Breast epithelium (tissue), 4 donors: ENCODE measurements at regions not wholly inside any gene's neighbourhood (a gene's known extent, or its start where the extent isn't known, plus 50 kb on each side); places are given as distances from the start of the nearest gene placed in this dataset.

Experiments used
- DNase-seq, 2 donors: peaks; one replicate each; pipeline ENCODE4 v3.0.0-alpha.2; 2019; ENCODE audit warnings: low spot score in 2 of 2
- H3K27ac ChIP-seq, 2 donors: fragments of 200-600 bp; sonication (generic) in 1 of 2; one replicate each; pipeline ENCODE4 v1.5.1; 2016 to 2019; ENCODE audit warnings: mild to moderate bottlenecking in 1 of 2
- H3K27me3 ChIP-seq, 2 donors: fragments of 200-600 bp; sonication (generic) in 1 of 2; one replicate each; pipeline versions ENCODE4 v1.5.1 to v1.6.0; 2017 to 2019; ENCODE audit warnings: control low read depth in 1 of 2, mild to moderate bottlenecking in 1 of 2
- H3K36me3 ChIP-seq: fragments of 200-600 bp; one replicate; pipeline ENCODE4 v1.5.1; 2019
- H3K4me1 ChIP-seq, 2 donors: fragments of 200-600 bp; sonication (generic); one replicate each; pipeline ENCODE4 v1.5.1; 2016 to 2019; ENCODE audit warnings: control low read depth in 1 of 2
- H3K4me3 ChIP-seq, 3 donors: fragments of 200-600 bp; sonication (generic); 1 replicate in 2 of 3; 2 replicates in 1 of 3; pipeline ENCODE4 v1.5.1; 2016 to 2019; ENCODE audit warnings: mild to moderate bottlenecking in 3 of 3, moderate library complexity in 2 of 3
- H3K9me3 ChIP-seq, 2 donors: fragments of 200-600 bp; sonication (generic) in 1 of 2; one replicate each; pipeline ENCODE4 v1.5.1; 2016 to 2019; ENCODE audit warnings: control low read depth in 1 of 2
- POLR2A ChIP-seq: fragments of 450-650 bp; IDR thresholded peaks from one replicate; pipeline ENCODE4 v1.6.1; 2016; ENCODE audit warnings: antibody characterized with exemption, mild to moderate bottlenecking, moderate library complexity
- POLR2AphosphoS5 ChIP-seq, 3 donors: sonication (generic); formaldehyde crosslinking; IDR thresholded peaks; one replicate each; pipeline ENCODE4 v1.6.1; 2017; ENCODE audit warnings: antibody characterized with exemption in 3 of 3
- intact Hi-C: fragments of 100-400 bp; cut with DNase I; formaldehyde crosslinking; loops from one replicate; pipeline ENCODE4 v1.15.1; 2023; ENCODE audit warnings: low total_unique reads
- TF ChIP-seq, protein P1 (sequence below), 3 donors: fragments of 450-650 bp; IDR thresholded peaks; one replicate each; pipeline ENCODE4 v1.5.1; 2016 to 2017; ENCODE audit warnings: antibody characterized with exemption in 3 of 3, mild to moderate bottlenecking in 3 of 3, moderate library complexity in 3 of 3

DNA sequence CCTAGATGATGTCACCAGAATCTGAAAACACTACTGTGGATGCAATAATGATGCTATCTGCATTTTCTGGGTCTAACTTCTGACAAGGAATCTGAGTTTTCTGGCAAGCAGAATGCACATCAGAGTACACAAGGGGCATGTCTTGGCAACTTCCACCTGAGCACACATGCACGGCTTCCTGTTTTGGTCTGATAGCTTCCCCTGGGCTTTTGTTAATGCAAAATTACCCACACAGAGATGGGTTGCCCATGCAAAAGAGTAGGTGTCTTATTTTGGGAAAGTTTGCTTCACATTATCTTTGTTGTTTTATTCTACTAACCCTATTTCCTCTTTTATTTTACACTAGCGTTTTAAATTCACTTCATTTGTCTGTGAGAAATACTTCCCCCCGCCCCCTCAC, 74.2 kb upstream of the SATB1 start:
- Histone ChIP-seq H3K27ac (no peak overlapping the region), H3K27me3 (no peaks in the 10 kb centered on the region), H3K4me1 (no peaks in the 10 kb centered on the region), H3K36me3 (no peaks in the 10 kb centered on the region), H3K9me3 (no peaks in the 10 kb centered on the region), H3K4me3 (no peak overlapping the region)
- intact Hi-C loops = no loop called here
- TF ChIP-seq, protein P1, sequence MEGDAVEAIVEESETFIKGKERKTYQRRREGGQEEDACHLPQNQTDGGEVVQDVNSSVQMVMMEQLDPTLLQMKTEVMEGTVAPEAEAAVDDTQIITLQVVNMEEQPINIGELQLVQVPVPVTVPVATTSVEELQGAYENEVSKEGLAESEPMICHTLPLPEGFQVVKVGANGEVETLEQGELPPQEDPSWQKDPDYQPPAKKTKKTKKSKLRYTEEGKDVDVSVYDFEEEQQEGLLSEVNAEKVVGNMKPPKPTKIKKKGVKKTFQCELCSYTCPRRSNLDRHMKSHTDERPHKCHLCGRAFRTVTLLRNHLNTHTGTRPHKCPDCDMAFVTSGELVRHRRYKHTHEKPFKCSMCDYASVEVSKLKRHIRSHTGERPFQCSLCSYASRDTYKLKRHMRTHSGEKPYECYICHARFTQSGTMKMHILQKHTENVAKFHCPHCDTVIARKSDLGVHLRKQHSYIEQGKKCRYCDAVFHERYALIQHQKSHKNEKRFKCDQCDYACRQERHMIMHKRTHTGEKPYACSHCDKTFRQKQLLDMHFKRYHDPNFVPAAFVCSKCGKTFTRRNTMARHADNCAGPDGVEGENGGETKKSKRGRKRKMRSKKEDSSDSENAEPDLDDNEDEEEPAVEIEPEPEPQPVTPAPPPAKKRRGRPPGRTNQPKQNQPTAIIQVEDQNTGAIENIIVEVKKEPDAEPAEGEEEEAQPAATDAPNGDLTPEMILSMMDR (IDR thresholded peaks at IDR 0.05) = no peak
- TF ChIP-seq POLR2A = no peak
- DNase-seq = no peak

GRCh38 chr3:18494251-18494650, 69.1 kb upstream of the SATB1 start:
- intact Hi-C loops = no loop called here
- Histone ChIP-seq H3K4me3 (no peak overlapping the region), H3K27me3 (no peaks in the 10 kb centered on the region), H3K4me1 (no peaks in the 10 kb centered on the region), H3K36me3 (no peaks in the 10 kb centered on the region), H3K27ac (no peak overlapping the region), H3K9me3 (no peaks in the 10 kb centered on the region)
- TF ChIP-seq POLR2A = no peak
- no peak for TF ChIP-seq POLR2AphosphoS5 (IDR thresholded peaks at IDR 0.05)
- TF ChIP-seq, protein P1 (IDR thresholded peaks at IDR 0.05) = no peak
- DNase-seq = no peak

DNA sequence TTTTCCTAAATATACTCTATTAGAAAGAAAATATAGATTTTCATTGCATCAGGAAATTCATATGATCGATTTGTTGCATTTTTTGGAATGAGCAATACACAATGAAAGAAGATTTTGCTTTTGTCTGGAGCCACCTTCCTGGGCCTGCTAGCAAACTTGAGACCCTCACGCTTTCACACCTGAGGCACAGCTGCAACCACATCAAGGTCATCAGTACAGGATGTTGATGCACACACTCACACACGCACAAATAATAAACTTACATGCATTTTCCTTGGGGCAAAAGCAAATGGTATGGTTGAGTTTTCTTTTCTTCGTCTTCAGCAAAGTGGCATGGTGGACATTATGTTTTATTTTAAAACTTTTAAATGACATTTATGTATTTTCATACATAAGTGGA, 64.8 kb upstream of the SATB1 start:
- TF ChIP-seq POLR2A (no peak), POLR2AphosphoS5 (IDR thresholded peaks at IDR 0.05) (no peak)
- TF ChIP-seq, protein P1 (IDR thresholded peaks at IDR 0.05) = no peak
- no peaks in the 10 kb centered on the region for H3K9me3 ChIP-seq
- no peaks in the 10 kb centered on the region for H3K4me1 ChIP-seq
- no peak overlapping the region for H3K27ac ChIP-seq
- intact Hi-C loops = no loop called here
- no peaks in the 10 kb centered on the region for H3K36me3 ChIP-seq
- no peaks in the 10 kb centered on the region for H3K27me3 ChIP-seq
- H3K4me3 ChIP-seq = no peak overlapping the region
- no peak for DNase-seq

GRCh38 chr3:18483226-18483625, 58.1 kb upstream of the SATB1 start:
- Histone ChIP-seq H3K4me3 (no peak overlapping the region), H3K36me3 (no peaks in the 10 kb centered on the region), H3K27me3 (no peaks in the 10 kb centered on the region), H3K27ac (no peak overlapping the region), H3K9me3 (no peaks in the 10 kb centered on the region), H3K4me1 (no peaks in the 10 kb centered on the region)
- TF ChIP-seq POLR2AphosphoS5 (IDR thresholded peaks at IDR 0.05) = no peak
- TF ChIP-seq, protein P1 (IDR thresholded peaks at IDR 0.05) = no peak
- TF ChIP-seq POLR2A = no peak
- no peak for DNase-seq
- intact Hi-C loops = no loop called here

GRCh38 chr3:18481946-18482548, 56.9 kb upstream of the SATB1 start:
- no peaks in the 10 kb centered on the region for H3K9me3 ChIP-seq
- intact Hi-C loops = no loop called here
- H3K27me3 ChIP-seq = no peaks in the 10 kb centered on the region
- H3K36me3 ChIP-seq = no peaks in the 10 kb centered on the region
- no peak for DNase-seq
- TF ChIP-seq, protein P1 (IDR thresholded peaks at IDR 0.05) = no peak
- TF ChIP-seq POLR2A = no peak
- no peak for TF ChIP-seq POLR2AphosphoS5 (IDR thresholded peaks at IDR 0.05)
- no peak overlapping the region for H3K4me3 ChIP-seq
- no peak overlapping the region for H3K27ac ChIP-seq
- no peaks in the 10 kb centered on the region for H3K4me1 ChIP-seq
